HG03439 (cell line): ENCODE measurements at regions not wholly inside any gene's neighbourhood (a gene's known extent, or its start where the extent isn't known, plus 50 kb on each side); places are given as distances from the start of the nearest gene placed in this dataset.
"Not testable (repeated sequence)": the region's sequence is repeated elsewhere in the genome, so short reads cannot be mapped to it uniquely, and the experiment has no call there.

Experiments
- ATAC-seq: cut with Tn5 transposase; IDR thresholded peaks from one replicate; pipeline ENCODE4 v1.9.1; 2021; ENCODE audit warnings: mild to moderate bottlenecking, moderate library complexity; ENCODE audit not compliant: unreplicated experiment

DNA sequence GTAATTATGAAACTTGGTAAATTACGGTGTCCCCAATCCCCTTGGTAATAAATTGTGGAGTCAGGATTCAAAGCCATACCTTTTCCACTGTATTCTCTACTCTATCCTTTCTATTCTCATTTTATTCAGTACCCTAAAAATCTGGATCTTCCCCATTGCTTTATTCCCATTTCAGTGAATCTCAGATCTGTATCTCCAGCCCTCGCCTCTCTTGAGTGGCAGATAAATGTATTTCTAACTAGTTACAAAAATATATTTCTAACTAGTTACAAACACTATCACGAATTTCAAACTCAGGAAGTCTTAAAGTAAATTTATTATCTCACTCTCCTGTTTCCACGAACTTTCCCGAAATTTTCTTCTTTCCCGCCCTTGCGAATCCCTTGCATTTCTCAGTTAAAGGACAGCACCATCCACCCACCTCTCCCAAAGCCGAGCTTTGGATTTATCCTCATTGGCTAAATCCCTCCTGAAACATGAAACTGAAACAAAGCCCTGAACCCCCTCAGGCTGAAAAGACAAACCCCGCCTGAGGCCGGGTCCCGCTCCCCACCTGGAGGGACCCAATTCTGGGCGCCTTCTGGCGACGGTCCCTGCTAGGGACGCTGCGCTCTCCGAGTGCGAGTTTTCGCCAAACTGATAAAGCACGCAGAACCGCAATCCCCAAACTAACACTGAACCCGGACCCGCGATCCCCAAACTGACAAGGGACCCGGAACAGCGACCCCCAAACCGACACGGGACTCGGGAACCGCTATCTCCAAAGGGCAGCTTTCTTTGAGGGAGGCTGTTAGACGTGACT, 164.3 kb upstream of the PABPC3 start:
- no peak for ATAC-seq

DNA sequence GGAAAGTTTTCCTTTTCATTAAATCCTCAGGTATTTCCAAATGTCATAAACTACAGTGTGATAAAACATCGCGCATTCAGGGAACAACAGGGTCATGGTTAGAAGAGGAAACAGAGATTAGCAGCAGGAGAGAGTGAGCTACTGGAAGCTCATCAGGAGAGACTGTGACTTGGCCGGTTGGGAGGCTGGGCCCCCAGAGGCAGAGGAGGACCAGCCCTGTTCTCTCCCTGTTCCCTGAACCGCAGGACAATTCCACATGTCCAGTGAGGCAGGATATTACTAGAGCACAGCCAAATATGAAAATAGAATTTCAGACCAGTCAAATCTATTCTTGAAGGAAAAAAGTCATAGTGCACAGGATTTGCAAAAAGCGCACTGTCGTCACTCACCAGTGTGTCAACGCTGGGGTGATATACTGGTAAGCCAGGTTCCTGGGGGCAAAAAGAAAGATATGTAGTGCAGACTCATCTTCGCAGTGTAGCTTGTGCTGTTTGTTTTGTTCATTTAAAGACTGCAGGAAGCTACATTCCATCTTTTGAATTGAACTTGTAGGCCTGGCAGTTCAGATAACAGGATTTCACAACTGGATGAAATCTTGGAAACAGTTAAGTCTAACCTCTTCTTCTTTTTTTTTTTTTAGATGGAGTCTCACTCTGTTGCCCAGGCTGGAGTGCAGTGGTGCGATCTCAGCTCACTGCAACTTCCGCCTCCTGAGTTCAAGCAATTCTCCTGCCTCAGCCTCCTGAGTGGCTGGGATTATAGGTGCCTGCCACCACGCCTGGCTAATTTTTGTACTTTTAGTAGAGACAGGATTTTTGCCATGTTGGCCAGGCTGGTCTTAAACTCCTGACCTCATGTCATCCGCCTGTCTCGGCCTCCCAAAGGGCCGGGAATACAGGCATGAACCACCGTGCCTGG, 162.6 kb upstream of the PABPC3 start:
- ATAC-seq, result not testable (repeated sequence)

DNA sequence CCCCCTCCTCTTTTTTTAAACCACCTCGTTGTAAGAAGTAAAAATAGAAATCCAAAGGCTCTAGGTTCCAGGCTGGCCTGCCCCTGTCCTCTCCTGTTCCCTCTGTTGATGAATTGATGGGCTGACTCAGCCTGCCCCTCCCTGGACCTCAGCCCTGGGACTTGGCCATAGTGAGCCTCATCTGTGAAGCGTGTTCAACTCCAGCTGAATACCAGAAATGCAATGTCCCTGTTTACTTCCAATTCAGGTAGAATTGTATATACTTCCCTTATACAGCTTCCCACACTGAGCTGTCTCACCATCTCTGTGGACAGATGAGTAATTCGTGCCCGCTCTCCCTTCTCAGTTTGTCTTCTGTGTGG, 161.9 kb upstream of the PABPC3 start:
- ATAC-seq, result not testable (repeated sequence)

DNA sequence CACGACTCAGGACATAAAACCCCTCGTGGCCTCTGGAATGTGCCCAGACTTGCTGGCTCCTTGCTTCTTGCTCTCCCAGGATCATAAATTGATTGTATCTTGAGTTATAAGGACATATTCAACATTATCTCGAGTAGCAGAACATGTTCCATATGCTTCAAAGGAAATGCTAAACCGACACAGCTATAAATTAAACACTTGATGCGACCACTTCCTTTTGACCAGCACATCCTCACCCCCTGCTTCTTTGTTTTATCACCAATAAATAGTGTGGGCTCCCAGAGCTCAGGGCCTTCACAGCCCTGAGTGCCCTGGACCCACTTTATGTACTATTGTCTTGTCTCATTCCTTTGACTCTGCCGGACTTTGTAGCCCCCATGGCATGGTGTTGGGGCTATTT, 157.0 kb upstream of the PABPC3 start:
- no peak for ATAC-seq

DNA sequence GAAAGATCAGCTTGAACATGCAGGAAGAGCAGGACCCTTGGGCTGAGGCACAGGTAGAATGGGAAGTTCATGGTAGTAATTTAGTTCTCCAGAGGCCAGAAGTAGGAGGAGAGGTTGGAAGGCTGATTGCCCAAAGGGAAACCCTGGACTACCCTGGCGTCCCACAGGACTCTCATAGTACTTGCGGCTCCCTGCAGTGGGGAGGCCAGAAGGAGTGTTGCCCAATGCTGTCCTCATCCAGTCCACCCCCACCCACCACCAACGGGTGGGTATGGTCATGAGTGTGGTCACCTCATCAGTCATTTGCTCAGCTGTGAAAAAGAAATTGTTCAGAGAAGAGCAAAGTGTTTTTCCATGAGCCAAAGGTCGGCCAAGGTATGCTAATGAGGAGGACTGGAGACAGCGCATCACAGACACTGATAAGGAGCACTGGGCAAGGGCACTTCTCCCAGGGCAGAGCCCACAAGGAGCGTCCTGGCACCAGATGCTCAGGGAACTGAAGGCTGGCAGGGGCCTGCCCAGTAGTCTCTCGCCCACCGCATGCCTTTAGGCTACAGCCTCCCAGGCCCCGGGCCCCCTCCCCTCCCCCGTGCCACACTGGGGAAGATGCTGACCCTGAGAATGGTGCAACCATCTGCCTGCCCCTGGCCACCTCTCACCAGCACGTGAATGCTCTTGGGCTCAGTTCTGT, 154.8 kb upstream of the PABPC3 start:
- ATAC-seq, result not testable (repeated sequence)

DNA sequence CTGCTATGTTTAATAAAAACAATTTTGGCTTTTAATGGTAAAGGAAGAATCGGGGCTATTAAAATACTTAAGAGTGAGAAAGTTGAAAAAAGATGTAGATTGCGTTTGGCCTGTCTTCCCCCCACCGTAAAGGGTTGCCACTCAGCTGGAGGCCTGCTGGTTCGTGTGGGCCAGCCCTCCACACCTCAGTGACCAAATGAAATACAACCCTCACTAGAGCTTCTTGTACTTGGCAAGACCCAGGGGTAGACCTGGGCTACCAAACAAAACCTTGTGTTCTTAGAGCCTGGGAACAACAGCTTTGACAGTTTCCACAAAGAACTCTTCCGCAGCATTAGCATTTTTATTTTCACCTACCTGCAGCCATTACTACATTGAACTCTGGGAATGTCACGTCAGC, 152.8 kb upstream of the PABPC3 start:
- ATAC-seq, result no peak

DNA sequence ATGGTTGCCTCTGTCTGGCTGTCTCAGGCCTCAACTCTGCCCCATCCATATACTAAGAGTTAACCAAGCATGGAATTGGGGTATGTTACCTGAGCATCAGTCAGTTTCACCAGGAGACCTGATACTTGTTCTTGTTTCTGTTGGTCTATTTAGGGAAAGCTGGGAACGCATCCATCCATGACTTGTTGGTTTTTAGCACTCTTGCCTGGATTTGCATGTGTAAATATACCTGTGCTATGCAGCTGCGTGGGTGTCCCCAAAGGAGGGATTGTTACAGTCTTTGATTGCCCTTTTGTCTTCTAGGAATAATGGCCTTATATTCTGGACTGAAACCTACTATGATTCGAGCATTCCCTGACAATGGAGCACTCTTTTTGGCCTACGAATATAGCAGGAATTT, 151.9 kb upstream of the PABPC3 start:
- ATAC-seq, result not testable (repeated sequence)

DNA sequence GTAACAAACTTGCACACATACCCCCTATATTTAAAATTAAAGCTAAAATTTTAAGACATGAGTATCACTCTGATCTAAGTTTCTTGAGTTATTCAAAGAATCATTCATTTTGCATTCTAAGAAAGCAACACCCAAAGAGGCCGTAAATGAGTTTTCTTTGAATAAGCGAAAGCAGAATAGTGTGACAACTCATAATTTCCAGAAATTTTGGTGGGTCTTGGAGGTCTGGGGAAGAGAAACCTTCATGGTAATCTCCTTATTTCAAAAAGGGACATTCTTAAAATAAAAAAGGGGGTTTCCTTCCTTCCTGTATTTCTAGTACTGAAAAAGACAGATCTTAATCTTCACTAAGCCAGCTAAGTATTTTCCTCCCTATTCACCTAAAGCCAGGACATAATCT, 147.0 kb upstream of the PABPC3 start:
- not testable (repeated sequence) for ATAC-seq

DNA sequence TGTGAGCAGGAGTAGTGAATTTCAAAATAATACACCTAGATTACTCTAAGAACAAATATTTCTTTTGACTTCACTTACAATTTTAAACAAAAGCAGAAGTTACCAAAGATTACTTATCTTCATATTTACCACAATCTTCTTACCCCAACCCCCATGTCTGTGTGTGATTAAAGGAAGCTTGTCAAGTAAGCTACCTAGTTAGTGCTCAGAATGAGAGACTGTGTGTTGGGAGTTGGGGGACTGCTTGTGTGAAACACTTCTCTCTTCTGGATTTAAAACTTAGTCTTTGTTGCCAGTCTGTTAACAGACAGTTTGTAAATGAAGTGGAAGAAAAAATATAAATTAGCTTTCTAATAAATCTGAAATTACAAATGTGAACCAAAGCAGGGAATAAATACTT, 145.3 kb upstream of the PABPC3 start:
- not testable (repeated sequence) for ATAC-seq

DNA sequence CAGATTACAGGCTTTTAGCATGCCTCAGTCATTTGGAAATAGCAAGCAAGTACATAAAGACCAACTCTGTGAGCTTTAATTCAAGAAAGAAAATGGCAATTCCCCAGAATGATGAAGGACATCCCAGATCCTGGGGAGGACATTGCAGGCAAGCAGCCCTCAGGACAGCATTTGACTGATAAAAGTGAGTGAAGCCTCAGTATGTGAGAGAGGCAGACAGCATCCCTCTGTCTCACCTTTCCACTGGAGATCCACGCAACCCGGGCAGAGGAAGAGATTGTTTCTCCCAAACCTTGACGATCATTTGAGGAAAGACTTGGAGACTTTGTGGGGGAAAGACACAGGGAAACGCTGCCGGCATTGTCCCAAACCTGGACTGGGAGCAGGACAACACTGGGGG, 128.0 kb upstream of the PABPC3 start:
- not testable (repeated sequence) for ATAC-seq

DNA sequence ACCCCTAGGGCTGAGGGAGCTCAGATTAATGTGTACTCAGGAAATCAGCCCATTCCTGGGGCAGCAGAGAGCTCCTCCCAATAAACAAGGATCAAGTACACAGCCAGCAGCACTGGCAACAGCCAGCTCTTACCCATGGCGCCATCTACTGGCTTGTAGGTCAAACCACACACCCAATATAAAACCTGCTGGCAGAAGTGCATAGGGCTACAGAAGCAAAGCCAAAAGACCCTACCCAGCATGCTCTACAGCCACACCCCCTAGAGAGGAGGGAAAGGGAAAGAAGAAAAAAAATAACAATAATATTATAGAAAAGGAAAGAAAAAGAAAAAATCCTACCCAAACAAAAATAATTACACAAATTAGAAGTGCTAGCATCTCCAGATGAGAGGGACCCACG, 127.5 kb upstream of the PABPC3 start:
- not testable (repeated sequence) for ATAC-seq

DNA sequence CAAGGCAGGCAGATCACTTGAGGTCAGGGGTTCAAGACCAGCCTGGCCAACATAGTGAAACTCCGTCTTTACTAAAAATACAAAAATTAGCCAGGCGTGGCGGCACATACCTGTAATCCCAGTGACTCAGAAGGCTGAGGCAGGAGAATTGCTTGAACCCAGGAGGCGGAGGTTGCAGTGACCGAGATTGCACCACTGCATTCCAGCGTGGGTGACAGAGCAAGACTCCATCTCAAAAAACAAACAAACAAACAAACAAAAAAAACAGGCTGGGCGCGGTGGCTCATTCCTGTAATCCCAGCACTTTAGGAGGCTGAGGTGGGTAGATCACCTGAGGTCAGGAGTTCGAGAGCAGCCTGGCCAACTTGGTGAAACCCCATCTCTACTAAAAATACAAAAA, 122.8 kb upstream of the PABPC3 start:
- ATAC-seq, result not testable (repeated sequence)

DNA sequence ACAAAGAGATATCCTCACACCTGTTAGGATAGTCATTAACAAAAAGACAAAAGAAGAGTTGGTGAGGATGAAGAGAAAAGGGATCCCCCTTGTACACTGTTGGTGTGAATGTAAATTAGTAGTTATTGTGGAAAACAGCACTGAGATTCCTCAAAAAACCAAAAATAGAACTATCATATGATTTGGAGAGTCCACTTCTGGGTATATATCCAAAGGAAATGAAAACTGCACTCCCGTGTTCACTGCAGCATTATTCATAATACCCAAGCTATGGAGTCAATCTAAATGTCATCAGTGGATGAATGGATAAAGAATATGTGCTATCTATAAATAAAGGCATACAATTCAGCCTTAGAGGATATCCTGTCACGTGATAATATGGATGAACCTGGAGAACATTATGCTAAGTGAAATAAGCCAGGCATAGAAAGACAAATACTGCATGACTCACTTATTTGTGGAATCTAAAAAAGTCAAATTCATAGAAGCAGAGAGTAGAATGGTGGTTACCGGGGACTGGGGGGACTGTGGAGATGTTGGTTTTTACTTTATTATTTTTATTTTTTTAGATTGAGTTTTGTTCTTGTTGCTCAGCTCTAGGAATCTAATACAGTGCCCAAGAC, 114.6 kb upstream of the PABPC3 start:
- not testable (repeated sequence) for ATAC-seq

DNA sequence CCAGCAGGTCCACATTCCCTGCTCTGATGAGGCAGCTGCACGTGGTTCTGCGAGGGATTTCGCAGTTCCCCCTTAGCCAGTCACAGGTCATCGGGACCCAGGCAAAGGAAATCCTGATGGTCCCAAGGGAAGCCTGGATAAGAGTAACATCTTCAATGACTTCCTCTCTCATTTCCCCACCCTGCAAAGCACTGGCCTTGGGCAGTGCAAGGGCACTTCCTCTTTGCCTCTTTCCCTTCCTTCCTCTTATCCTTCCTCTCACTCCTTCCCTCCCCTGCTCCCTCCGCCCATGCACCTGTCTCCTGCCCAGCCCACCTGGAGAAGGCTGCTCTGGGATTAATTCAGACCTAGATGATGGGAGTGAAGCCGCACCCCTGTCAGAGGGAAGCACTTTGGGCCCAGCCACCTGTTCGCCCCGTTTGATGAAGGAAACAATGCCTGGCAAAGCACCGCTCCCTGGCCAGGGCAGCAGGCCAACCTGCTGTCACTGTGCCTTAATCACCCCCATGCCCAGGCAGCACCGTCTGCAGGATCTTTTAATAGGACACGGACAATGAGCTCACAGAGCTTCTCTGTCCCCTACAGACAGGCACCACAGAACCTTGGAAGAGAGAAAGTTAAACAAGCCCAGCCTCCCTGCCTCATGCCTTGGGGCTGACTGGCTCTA, 113.5 kb upstream of the PABPC3 start:
- ATAC-seq, result no peak

DNA sequence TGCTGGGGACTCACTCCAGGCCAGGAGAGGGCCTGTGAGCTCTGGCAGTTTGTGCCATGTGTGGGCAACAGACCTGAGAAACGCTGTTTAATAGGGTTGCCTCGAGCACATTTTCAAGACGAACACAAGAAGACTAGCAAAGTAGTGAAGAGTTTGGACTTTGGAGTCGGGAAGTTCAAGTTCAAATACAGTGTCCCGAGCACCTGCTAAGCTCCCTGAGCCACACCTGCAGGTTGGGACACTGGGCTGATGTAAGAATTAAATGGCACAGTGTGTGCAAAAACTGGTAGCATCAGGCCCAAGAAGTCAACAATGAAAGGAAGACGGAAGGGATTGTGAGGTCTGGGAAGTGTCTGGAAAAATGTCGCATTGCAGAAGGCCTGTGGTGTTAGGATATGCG, 112.8 kb upstream of the PABPC3 start:
- no peak for ATAC-seq

DNA sequence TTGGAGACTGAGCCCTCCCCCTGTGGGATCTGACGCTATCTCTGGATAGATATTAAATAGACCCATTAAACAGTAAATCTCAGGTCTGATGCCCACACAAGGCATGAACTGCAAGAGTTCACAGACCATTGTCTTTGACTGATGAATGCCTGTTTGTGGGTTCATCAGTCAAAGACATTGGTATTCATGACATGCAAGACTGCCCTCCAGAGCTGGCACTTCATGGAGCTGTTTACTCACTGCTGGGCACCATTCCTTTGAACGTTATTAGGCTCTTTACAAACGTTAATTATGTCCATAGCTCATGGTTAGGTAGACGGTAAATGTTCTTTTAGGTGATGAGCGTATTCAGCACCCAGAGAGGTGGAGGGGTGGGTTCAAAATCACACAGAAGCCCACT, 111.8 kb upstream of the PABPC3 start:
- no peak for ATAC-seq

DNA sequence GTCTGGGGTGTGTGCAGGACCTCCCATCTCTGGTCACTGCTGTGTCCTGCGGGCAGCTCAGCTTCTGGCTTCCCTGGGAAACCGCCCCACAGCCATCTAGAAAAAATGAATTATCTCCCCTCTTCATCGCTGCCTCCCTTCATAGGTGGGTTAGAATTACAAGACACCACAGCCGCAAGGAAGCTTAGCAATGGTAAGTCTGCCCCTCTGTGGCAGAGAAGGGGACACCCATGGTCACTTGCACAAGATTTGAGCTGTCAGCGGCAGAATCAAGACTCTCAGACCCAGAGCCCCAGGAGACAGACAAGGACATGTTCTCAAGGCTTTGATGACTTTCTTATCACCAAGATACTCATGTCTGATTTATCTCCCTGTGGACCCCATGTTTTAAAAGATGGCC, 110.8 kb upstream of the PABPC3 start:
- ATAC-seq, result no peak

DNA sequence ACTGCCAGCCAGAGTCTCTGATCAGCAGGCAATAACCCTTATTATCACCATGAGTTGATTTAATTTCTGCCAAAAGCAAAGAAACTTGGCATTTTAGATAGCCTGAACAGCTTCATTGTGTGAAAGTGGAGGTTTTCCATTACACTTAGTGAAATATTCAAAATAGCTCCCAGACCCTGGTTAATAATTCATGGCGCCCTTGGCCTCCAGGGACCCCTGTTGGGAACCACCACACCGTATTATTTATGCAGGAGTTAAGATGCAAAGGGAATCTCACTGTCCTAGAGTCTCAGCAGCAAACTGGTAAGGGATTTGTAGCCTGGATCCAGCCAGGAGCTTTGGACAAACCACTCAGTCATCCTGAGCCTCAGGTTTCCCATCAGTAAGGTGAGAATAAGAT, 110.0 kb upstream of the PABPC3 start:
- ATAC-seq, result no peak

DNA sequence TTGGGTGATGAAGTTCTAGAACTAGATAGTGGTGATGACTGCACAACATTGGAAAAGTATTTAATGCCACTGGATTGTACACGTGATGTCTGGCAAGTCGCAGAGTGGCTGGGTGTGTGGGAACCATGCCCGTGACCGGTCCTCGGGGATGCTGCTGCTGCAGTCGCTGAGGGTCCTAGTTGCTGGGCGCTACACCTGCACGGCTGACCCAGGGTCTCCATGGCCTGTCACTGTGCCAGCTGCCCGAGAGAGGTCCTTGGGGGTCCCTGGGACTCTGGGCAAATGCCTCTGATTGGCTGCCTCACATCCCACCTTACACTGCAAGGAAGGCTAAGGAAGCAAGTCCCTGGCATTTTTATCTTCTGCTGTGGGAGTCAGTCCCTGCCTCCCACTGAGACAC, 109.1 kb upstream of the PABPC3 start:
- no peak for ATAC-seq

DNA sequence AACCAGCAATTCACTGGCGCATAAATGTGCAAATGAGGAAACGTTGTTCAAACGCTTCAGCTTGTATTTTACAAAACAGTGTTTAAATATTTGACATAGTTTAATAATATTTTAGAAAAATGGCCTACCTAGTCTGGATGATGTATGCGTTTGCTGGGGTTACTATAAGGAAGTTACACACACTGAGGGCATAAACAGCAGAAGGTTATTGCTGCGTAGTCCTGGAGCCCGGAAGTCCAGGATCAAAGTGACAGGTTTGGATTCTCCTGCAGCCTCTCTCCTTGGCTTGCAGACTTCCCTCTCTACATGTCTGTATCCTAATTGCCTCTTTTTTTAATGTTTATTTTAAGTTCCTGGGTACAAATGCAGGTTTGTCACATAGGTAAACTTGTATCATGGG, 106.0 kb upstream of the PABPC3 start:
- not testable (repeated sequence) for ATAC-seq
